CD4-positive, alpha-beta T cell treated with Interleukin-15 for 4 hours (primary cell): ENCODE measurements at regions not wholly inside any gene's neighbourhood (a gene's known extent, or its start where the extent isn't known, plus 50 kb on each side); places are given as distances from the start of the nearest gene placed in this dataset.
"Not testable (repeated sequence)": the region's sequence is repeated elsewhere in the genome, so short reads cannot be mapped to it uniquely, and the experiment has no call there.

Experiments used
- DNase-seq: peaks from one replicate; pipeline ENCODE4 v3.0.0-alpha.2; 2020; ENCODE audit warnings: low spot score

DNA sequence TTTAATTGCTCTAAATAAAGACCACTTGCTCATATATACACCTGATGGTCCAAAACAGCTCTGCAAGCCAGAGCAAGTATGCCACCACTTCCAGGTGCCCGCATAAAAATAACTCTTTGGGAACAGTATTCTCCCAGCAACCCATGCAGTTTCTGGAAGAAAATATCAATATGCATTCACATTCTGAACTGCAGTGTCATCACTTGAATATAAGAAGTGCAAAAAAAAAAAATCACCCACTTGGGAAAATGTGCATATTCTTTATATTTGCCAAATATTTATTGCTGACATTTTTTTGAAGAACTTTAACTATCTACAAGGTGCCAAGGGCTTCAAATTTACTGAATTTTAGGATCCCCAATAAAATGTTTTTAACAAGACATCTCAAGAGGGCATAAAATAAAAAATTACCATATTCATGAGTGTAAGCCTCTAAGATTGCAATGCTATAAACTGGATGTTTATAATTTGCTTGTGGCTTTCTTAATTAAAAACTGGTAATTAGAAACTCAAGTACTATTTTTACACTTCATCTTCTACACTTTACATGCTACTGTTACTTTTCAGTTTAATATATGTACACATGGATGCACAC, 360.6 kb upstream of the HNRNPA3 start:
- DNase-seq, result no peak

DNA sequence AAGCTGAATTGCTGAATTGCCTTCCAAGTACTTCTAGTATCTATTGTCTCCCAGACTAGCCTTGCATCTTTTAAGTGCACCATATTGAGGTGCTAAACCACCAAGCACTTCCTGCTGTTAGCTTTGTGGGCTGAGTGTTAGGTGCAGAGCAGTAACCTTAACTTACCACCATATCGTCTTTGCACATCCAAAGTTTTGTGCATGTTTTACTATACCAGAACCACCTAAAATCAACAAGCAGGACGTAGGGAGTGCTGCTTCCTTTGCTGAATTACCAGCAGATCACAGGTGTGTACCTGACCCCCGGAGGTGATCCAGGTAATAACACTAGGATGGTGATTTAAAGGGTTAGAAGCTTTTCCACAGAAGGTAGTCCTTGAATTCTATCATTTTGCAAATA, 359.9 kb upstream of the HNRNPA3 start:
- DNase-seq, result peak; percentile 48

DNA sequence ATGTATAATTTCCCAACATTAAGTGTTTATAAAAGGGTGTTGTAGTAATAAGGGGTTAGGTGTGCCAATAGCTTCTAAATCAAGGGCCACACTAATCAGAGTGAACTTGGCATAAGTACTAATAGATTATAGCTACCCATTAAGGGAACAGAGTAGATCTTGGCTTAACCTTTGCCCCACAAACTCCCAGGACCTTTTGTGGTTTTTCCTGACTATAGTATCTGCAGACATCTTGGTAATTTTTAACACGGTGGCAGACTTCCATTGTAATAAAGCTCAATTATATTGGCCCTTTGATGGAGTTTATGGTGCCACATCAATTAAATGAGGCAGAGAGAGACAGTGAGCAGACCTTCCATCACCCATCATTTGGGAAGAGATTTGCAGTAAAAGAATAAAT, 358.5 kb upstream of the HNRNPA3 start:
- DNase-seq, result no peak

DNA sequence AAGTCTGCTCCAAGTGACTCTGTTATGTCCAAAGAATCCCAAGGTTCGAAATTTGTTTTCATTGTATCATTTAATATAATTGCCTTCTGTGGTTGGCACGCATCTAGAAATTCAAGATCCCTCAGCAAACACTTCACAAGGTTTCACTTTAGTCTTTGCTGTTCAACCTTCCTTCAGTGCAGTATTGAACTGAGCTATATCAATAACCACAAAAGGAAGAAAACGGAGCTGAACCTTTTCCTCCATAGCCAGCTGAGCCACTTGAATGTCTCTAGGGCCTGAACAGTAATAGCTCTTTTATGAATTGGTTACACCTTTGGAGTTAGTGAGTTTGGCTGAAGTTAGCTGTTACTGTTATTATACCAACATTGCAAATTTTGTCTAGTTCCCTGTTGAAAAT, 357.7 kb upstream of the HNRNPA3 start:
- no peak for DNase-seq

DNA sequence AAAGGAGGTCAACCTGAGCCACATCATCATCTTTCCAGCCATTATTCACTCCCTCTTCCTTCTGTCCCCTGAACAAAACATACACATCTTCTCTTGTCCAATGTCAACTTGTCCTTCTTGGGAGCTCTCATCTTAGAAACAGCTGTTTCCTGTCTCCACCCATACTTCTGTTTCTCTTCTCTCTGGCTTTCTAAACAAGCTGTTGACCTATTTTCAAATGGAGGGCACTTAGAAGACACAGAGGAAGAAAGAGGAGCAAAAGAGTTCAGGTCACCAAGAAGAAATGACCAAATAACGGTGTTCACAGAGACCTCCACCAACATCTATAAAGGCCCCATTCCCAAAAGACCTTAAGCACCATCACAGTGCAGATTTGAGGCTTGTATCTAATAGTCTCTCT, 355.9 kb upstream of the HNRNPA3 start:
- DNase-seq, result no peak

DNA sequence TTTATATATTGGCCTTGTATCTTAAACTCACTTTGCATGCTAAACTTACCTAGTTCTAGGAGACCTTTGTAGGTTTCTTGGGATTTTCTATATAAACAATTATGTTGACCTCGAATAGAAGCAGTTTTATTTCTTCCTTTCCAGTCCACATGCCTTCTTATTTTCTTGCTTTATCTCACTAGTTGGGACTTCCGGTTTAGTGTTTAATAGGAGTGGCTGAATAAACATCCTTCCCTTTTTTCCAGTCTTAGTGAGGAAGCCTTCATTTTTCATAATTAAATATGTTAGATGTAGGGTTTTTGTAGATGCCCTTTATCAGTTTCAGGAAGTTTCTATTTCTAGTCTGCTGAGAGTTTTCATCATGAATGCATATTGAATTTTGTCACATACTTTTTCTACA, 347.3 kb upstream of the HNRNPA3 start:
- no peak for DNase-seq

DNA sequence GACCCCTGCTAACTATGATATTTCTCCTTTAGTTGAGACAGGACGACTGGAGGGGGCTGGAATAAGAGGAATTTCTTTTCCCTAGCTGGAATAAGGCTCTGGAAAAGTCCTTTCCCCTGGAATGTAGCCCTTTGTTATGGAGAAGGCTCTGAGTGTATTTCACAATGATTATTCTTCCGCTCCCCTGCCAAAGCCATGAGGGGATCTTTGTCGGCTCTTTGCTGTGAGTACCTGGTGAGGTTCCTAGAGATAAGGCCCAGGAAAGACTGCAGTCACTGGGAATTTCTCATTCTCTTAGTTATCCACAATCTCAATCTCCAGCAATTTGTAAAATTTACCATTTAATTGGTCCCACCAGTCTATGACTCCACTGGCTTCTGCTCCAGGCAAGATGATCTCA, 340.2 kb upstream of the HNRNPA3 start:
- no peak for DNase-seq

DNA sequence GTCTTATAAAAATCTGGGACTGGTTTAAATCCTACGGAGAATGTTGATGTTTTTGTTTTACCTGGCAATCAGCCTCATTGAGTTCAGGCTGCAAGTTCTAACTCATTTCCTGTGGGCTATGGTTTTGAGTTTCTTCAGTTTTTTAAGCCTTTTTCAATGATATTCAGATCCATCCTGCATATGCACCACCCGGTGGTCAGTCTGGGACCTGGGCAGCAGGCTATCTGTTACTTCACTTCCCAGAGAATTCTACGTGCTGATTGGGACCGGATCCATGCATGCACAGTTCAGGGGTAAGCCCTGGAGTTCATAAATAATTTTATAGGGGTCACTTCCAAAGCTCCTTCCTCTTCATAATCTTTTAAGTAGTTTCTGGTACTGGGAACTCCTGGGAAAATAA, 339.2 kb upstream of the HNRNPA3 start:
- DNase-seq, result no peak

DNA sequence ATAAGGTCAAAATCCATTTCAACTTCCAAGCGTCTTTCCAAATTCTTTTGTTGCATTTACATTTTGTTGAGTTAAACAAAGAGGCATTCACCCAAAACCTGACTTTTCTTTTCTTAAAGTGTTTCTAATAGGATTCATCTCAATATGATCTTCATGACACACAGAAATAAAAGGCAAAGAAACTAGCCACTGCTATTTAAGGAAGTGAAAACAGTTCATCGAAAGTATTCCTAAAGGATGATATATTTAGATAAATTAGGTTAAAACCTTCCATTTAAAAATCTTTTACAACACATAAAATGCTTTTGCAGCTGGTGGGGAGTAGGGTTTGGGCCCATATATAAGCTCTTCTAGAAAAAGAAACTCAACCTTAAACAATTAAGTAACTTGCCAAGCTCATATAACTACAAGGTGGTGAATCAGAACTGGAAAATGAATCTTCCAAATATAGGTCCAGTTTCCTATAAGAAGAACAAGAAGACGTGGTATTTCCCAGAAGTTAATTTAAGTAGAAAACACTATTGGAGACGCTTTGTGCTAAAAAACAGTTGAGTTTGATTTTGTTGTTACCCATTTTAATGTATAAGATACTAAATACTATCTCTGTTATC, 336.0 kb upstream of the HNRNPA3 start:
- DNase-seq, result no peak

DNA sequence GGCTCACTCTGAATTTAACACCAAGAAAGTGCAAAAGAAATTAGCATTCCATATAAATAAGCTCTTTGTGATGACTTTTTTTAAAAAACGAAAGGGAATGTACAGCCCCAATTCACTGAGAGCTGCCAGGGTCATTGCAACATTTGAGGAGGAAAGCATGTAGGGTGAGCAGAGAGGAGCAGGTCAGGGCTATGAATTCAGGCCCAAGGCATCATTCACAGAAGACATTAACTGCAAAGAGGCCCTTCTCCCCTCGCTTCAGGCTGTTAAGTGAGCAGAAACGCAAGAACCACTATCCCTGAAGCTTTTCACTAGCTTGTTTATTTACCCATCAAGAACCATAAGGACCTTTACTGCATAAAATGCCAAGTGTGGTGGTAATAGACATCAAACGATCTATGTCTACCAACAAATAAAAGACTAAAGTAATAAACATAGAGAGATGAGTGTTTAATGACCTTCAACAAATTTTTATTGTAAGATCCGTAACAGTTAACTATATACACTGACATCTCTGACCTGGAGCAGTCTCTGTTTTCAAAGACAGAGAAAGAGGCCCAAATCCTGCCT, 333.1 kb upstream of the HNRNPA3 start:
- no peak for DNase-seq

DNA sequence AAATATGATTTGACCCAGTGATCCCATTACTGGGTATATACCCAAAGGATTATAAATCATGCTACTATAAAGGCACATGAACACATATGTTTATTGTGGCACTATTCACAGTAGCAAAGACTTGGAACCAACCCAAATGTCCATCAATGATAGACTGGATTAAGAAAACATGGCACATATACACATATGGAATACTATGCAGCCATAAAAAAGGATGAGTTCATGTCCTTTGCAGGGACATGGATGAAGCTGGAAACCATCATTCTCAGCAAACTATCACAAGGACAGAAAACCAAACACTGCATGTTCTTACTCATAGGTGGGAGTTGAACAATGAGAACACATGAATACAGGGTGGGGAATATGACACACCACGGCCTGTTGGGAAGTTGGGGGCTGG, 330.5 kb upstream of the HNRNPA3 start:
- DNase-seq, result not testable (repeated sequence)

DNA sequence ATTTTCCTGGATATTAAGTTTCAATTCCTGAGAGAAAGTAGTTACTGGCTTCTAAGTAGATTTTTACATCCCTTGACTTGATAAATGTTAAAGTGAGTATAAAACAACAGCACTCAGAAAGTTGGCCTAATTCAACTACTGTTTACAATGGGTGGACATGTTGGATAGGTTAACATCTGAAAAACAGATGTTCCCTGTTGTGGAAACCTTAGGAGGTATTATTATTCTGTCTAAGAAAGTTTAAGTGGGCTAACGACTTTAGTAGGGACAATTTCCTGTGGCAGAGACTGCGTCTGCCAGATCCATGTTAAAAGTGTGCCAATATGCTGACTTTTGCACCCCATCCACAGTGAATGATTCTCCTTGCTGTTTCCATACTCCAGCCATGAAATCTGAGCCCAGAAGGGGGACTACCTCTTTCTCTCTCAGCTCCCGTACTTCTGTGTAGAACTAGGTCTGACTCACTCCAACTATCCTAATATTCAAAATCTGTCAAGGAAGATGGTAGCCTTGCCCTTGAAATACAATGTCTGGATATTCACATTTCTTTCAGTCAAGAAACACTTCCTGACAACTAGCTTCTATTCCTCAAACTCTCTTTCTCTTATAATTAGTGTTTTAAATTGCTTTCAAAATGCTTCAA, 327.5 kb upstream of the HNRNPA3 start:
- no peak for DNase-seq

DNA sequence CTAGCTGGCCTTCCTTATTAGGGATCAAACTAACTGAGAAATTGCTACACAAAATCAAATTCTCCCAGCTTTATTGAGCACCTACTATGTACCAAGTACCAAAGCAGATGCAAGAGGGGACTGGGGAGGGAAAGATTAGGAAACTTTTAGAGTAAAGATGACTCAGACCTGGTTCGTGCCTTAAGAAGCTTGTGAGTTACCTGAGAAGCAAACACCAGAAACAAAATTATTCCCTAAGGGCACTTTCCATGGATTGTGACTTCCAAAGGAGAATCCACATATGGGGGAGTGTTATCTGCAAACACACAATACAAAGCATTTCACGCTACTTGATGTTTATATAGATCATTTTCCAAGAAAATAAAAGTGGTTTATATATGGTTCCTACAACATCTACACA, 326.9 kb upstream of the HNRNPA3 start:
- no peak for DNase-seq

DNA sequence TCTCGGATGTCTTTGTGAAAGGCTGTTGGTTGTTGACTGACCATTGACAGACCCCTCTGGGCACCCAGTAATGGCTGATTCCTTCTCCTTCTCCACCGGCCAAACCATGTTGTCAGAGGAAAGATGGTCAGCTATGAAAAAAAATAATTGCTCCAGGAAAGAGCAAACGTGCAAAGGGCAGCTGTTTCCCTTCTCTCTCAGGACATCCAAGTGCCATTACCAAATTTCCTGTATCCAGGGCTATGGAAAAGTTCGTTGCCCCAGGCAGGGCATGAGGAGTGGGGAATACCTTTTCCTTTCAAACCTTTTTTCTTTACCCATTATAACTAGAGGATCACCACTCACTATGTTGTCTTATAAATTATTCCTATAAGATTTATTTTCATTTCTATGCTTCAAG, 321.5 kb upstream of the HNRNPA3 start:
- DNase-seq, result no peak

DNA sequence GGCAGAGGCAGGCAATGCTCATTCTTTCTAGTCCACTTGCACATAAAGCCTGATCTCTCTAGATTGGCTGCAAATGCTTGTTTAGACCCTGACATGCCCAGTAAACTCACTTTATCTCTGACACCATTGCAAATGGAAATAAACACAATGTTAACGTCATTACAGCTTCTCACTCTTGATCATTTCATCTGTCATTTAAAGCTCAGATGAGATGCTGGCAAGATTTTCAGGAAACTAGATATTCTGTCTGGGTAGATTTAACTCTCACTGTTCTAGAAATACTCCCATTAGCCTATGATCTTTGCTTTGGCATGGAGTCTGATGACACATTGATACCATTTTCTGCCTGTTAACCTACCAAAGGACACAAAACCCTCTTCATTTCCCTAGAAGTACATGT, 320.7 kb upstream of the HNRNPA3 start:
- DNase-seq, result no peak

DNA sequence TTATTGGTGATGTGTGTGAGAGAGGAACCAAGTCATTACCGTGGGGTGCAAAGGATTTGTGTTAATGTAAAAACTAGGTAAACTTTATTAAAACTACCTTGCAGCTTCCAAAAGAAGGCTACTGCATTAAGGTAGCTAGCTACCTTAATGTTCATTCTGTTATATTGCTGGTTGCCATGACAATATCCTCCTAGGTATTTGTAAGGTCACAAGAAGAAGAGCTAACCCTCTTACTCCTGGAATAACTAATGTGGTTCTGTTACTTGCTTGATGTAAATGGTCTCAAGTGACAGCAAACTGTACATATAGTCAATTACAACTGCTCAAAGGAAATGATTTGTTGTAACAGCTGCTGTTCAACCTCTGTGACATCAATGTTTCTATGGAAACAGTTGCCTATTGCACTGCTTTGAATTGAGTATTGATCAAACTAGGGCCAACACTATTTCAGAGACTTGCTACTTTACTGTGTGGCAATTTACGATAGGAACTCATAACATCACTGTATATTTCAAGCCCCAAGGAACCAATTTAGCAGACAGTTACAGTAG, 319.8 kb upstream of the HNRNPA3 start:
- no peak for DNase-seq

DNA sequence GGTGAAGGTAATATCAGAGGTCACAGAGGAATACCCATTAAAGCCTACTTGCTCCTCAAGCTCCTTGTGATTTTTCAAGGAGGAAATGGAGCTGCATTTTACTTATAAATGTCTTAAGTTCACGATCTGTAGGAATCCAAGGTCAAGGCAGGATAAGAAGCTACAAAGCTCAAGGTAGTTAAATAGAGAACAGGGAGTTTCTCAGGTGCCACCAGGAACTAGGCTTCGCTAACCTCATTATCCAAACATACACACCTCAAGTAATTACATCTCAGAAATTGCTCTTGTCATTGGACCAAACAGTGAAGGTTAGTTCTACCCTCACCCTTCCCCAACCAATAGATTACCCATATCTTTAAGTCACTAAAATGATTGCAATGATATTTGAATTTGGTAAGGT, 317.4 kb upstream of the HNRNPA3 start:
- DNase-seq, result no peak

DNA sequence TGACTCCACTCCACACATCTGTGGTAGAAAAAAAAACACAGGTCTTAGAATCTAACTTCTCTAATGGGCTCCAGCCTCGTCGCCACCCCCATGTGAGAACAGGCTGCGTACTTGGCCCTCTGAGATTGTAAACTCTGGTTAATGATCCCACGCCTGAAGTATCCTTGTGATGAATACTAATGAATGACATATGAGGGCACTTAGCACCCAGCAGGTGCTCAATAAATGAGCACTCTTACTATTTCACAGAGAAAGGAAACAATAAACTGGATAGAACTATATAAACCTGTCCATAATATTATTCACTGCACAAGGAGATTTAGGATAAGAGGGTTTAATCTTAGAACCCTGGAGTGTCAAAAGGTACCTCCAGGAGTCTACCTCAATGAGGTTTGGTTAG, 310.1 kb upstream of the HNRNPA3 start:
- no peak for DNase-seq

DNA sequence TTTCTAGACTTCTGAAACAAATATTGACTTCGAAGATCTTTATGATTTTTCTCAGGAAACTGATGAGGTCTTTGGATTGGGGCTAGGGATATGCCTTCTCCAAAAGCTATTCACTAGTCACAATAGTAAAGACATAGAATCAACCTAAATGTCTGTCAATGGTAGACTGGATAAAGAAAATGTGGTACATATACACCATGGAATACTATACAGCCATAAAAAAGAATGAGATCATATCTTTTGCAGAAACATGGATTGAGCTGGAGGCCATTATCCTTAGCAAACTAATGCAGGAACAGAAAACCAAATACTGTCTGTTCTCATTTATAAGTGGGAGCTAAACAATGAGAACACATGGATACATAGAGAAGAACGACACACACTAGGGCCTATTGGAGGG, 308.5 kb upstream of the HNRNPA3 start:
- DNase-seq, result not testable (repeated sequence)

DNA sequence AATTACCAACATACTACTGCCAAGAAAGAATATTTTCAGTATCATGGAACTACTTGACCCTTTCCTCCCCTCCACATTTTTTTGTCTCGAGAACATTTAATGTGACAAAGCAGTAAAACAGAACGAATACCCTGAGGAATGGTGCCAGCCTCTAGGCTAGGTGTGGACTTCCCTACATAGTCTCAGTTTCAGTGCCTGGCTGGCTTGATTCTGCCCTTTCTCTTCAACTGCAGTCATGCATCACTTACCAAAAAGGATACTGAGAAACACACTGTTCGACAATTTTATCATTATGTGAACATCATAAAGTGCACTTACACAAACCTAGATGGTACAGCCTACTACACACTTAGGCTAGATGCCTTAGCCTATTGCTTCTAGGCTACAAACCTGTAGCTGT, 305.3 kb upstream of the HNRNPA3 start:
- DNase-seq, result no peak

DNA sequence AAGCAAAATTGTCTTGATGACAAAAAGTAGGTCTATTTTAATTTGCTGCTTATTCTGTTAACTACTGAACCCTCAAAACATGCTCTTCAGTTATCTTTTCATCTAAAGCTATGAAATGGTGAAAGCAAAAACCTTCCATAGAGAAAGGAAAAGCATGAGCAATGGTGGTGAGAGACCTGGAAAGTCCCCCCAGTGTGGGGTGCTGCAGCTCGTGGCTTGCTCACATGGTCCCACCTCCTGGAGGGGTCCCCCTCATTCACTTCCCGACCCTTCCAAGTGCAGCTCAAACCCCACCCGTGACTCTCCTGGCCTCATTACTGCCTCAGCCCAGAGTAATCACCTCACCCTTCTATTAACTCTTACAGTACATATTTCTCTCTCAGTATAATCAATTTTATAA, 301.8 kb upstream of the HNRNPA3 start:
- DNase-seq, result no peak

DNA sequence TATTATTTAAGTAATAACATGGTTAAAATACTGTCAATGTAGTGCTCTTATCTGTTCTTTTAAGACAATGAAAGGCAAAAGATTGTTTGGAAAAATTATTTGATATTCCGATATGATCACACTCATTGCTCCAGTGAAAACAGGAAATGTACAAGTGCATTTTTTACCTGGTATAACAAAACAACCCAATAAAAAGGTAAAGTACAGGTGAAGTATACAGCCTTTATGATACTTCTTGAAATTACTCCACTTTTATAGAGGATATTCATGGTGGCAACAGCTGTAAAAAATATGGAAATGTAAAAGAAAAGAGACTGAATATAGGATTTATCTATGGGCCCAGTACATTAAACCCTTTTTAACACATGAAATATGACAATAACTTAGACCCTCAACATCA, 298.6 kb upstream of the HNRNPA3 start:
- no peak for DNase-seq

DNA sequence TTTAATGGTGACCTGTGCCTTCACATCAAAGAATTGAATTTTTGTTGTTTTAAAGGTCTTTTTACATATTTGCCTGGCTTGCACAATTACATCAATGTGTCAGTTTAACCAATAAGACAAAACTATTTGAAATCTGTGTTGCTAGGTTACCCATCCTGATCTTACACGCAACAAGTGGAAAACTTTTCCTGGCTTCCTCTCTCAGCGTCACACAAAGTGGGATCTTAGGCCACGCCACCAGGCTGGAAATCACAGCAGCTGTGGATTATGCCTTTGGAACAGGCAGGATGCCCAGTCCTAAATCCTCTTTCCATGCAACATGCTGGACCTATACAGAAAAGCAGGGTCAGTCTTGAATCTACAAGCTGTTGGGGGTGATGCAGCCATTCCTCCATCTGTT, 298.2 kb upstream of the HNRNPA3 start:
- no peak for DNase-seq
